BE2C (cell line): ENCODE measurements at regions not wholly inside any gene's neighbourhood (a gene's known extent, or its start where the extent isn't known, plus 50 kb on each side); places are given as distances from the start of the nearest gene placed in this dataset.

Experiments
- DNase-seq: peaks from one replicate; pipeline ENCODE4 v3.0.0-alpha.2; 2020
- H3K27me3 ChIP-seq: fragments of 250-450 bp; sonication (Bioruptor Pico); 2 replicates; pipeline ENCODE4 v1.5.1; 2020; ENCODE audit warnings: mild to moderate bottlenecking
- H3K36me3 ChIP-seq: fragments of 250-450 bp; sonication (Bioruptor Pico); 2 replicates; pipeline ENCODE4 v1.5.1; 2020; ENCODE audit warnings: mild to moderate bottlenecking
- H3K4me1 ChIP-seq: fragments of 250-450 bp; sonication (Bioruptor Pico); 2 replicates; pipeline ENCODE4 v1.5.1; 2020
- H3K4me3 ChIP-seq: 2 replicates; pipeline ENCODE4 v1.5.1; 2011; ENCODE audit warnings: low read depth, low read length
- H3K9me3 ChIP-seq: fragments of 250-450 bp; sonication (Bioruptor Pico); 2 replicates; pipeline ENCODE4 v1.5.1; 2020
- TF ChIP-seq, protein P1 (sequence below): IDR thresholded peaks from 2 replicates; pipeline ENCODE4 v1.5.1; 2012; ENCODE audit warnings: mild to moderate bottlenecking, low read depth, low read length

DNA sequence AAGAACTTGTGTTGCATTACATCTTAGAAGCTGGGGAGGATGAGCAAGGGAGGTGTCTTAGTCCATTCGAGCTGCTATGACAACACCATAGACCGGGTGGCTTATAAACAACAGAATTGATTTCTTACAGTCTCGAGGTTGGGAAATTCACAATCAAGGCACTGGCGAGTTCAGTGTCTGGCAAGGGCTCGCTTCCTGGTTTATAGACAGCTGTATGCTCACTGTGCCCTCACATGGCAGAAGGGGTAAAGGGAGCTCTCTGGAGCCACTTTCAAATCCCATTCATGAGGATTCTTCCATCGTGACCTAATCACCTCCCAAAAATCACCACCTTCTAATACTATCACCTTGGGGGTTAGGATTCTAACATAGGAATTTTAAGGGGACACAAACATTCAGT lies 150.0 kb upstream of the NECTIN1 start:
- Histone ChIP-seq H3K4me1 (peaks cover 27% of the 10 kb centered on the region), H3K27me3 (no peaks in the 10 kb centered on the region), H3K36me3 (no peaks in the 10 kb centered on the region), H3K4me3 (no peak overlapping the region), H3K9me3 (no peaks in the 10 kb centered on the region)
- DNase-seq, result no peak
- TF ChIP-seq, protein P1, sequence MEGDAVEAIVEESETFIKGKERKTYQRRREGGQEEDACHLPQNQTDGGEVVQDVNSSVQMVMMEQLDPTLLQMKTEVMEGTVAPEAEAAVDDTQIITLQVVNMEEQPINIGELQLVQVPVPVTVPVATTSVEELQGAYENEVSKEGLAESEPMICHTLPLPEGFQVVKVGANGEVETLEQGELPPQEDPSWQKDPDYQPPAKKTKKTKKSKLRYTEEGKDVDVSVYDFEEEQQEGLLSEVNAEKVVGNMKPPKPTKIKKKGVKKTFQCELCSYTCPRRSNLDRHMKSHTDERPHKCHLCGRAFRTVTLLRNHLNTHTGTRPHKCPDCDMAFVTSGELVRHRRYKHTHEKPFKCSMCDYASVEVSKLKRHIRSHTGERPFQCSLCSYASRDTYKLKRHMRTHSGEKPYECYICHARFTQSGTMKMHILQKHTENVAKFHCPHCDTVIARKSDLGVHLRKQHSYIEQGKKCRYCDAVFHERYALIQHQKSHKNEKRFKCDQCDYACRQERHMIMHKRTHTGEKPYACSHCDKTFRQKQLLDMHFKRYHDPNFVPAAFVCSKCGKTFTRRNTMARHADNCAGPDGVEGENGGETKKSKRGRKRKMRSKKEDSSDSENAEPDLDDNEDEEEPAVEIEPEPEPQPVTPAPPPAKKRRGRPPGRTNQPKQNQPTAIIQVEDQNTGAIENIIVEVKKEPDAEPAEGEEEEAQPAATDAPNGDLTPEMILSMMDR, result no peak

DNA sequence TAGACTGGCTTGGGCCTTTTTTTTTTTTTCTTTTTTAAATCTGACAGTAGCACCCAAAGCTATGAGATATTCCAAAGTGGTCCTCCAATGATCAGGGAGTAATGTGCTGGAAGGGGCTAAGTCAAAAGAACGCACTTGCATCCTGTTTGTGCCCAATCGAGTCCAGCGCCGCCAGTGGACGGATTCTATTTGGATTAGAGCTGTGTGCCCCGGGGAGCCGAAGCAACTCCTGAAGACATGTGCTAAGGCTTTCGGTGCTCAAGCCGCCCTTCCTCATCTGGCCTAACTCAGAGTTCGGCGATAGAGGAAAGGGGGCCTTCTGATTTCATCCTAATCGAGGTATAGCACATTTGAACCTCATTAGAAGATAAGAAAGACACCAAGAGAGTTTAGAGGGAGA lies 147.8 kb upstream of the NECTIN1 start:
- DNase-seq, result no peak
- Histone ChIP-seq H3K4me1 (peaks cover 36% of the 10 kb centered on the region), H3K4me3 (no peak overlapping the region), H3K36me3 (no peaks in the 10 kb centered on the region), H3K9me3 (no peaks in the 10 kb centered on the region), H3K27me3 (no peaks in the 10 kb centered on the region)
- TF ChIP-seq, protein P1, result no peak

DNA sequence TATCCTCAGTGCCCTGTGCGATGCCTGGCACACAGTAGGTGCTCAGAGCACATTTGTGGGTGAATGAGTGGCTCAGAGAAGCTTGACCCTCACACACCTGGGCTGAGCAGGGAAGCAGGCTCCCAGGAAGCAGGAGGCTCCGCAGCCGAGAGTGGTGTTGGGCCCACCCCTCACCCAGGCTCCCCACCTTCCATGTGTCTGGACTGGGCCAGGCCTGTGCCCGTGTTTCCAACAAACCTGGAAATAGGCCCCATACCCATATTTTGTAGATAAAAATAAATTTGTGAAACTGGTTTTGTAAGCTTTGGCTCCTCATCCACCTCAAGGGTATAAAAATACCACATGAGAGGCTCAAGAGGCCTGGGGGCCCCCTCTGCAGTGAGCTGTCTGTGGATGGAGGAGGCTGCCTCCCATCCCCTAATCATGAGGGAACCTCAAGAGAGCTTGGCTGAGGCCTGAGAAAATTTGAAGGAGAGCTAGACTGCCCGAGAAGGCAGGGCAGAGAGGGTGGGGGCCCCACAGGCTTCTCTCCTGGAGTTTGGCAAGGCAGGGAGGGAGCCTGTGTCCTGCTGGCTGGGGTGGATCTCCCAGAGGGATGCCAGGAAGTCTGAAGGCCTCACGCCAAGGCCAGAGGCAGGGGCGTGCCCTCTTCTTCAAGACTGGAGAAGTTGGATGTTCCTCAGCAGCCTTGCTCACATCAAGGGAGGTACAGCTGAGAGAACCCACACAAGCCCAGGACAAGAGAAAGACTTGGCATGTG lies 147.0 kb upstream of the NECTIN1 start:
- Histone ChIP-seq H3K9me3 (no peaks in the 10 kb centered on the region), H3K27me3 (no peaks in the 10 kb centered on the region), H3K4me3 (no peak overlapping the region), H3K36me3 (no peaks in the 10 kb centered on the region), H3K4me1 (peaks cover 39% of the 10 kb centered on the region)
- TF ChIP-seq, protein P1, result no peak
- no peak for DNase-seq

- Histone ChIP-seq H3K27me3 (no peaks in the 10 kb centered on the region), H3K4me3 (0 out of 2 replicates have a peak overlapping the region, but pooled peaks have one; percentile 3), H3K9me3 (no peaks in the 10 kb centered on the region), H3K4me1 (peaks cover 39% of the 10 kb centered on the region), H3K36me3 (no peaks in the 10 kb centered on the region)
- TF ChIP-seq, protein P1, result no peak
- DNase-seq, result peak; percentile 69
Observed at GRCh38 chr11:119874660-119875238, 145.7 kb upstream of the NECTIN1 start.

GRCh38 chr11:119873761-119874421 lies 144.9 kb upstream of the NECTIN1 start:
- H3K27me3 ChIP-seq, result no peaks in the 10 kb centered on the region
- H3K9me3 ChIP-seq, result no peaks in the 10 kb centered on the region
- no peak for DNase-seq
- TF ChIP-seq, protein P1, result no peak
- H3K36me3 ChIP-seq, result no peaks in the 10 kb centered on the region
- peaks cover 39% of the 10 kb centered on the region for H3K4me1 ChIP-seq
- no peak overlapping the region for H3K4me3 ChIP-seq
